HepG2 (cell line): ENCODE measurements at regions not wholly inside any gene's neighbourhood (a gene's known extent, or its start where the extent isn't known, plus 50 kb on each side); places are given as distances from the start of the nearest gene placed in this dataset.

Experiments used
- IKZF5 ChIP-seq: IDR thresholded peaks from 2 replicates; pipeline ENCODE4 v1.6.1; 2018; ENCODE audit warnings: missing genetic modification reagents, mild to moderate bottlenecking, missing compliant biosample characterization
- MEIS2 ChIP-seq: sonication (generic); formaldehyde crosslinking; IDR thresholded peaks from 2 replicates; pipeline ENCODE4 v1.9.0; 2021; ENCODE audit warnings: mild to moderate bottlenecking, missing genetic modification reagents
- POLR2A ChIP-seq, 2 experiments: IDR thresholded peaks; 2 replicates each; pipeline ENCODE4 v1.6.1; 2011; ENCODE audit warnings: low read depth in 2 of 2, low read length in 2 of 2, mild to moderate bottlenecking in 1 of 2, moderate library complexity in 1 of 2; ENCODE audit not compliant: insufficient read depth in 1 of 2
- REXO4 ChIP-seq: sonication (generic); formaldehyde crosslinking; IDR thresholded peaks from 2 replicates; pipeline ENCODE4 v1.8.0; 2022; ENCODE audit warnings: missing genetic modification reagents, mild to moderate bottlenecking, borderline replicate concordance
- YY1 ChIP-seq: IDR thresholded peaks from 2 replicates; pipeline ENCODE4 v1.6.1; 2011; ENCODE audit warnings: low read length, low read depth, moderate library complexity, mild to moderate bottlenecking; ENCODE audit not compliant: insufficient read depth, insufficient replicate concordance
- ZFP1 ChIP-seq: IDR thresholded peaks from 2 replicates; pipeline ENCODE4 v1.6.1; 2016

- TF ChIP-seq MEIS2 (no peak), ZFP1 (CRISPR knock-in tag) (no peak), YY1 (no peak), REXO4 (CRISPR knock-in tag) (no peak), POLR2A (IDR thresholded peaks at IDR 0.05; ENCODE audit: insufficient read depth in 1 of 2, low read depth in 2 of 2, low read length in 2 of 2) (no peak), IKZF5 (CRISPR knock-in tag) (no peak)
These were observed 269.0 kb upstream of the CXXC4 start for GRCh38 chr4:104763554-104764222.
